Activated T-cell treated with anti-CD3 and anti-CD28 coated beads for 24 hours (primary cell): ENCODE measurements at regions not wholly inside any gene's neighbourhood (a gene's known extent, or its start where the extent isn't known, plus 50 kb on each side); places are given as distances from the start of the nearest gene placed in this dataset.

ENCODE experiments used
- DNase-seq: peaks from one replicate; pipeline ENCODE4 v3.0.0-alpha.2; 2020; ENCODE audit warnings: low read depth

GRCh38 chr5:6868575-6869215 lies 155.5 kb downstream of the TENT4A start:
- no peak for DNase-seq

- DNase-seq = no peak
Observed at GRCh38 chr5:6869677-6870076, 156.4 kb downstream of the TENT4A start.

- no peak for DNase-seq
Observed at GRCh38 chr5:6872441-6873160, 159.4 kb downstream of the TENT4A start.

GRCh38 chr5:6873359-6873758 lies 160.1 kb downstream of the TENT4A start:
- no peak for DNase-seq

GRCh38 chr5:6875376-6875775 lies 162.1 kb downstream of the TENT4A start:
- no peak for DNase-seq

- no peak for DNase-seq
Observed at GRCh38 chr5:6877986-6878828, 165.0 kb downstream of the TENT4A start.

- DNase-seq = no peak
Observed at GRCh38 chr5:6885581-6885980, 172.3 kb downstream of the TENT4A start.

GRCh38 chr5:6886866-6887265 lies 173.6 kb downstream of the TENT4A start:
- no peak for DNase-seq

GRCh38 chr5:6889030-6889429 lies 175.8 kb downstream of the TENT4A start:
- DNase-seq = no peak

GRCh38 chr5:6899221-6899620 lies 186.0 kb downstream of the TENT4A start:
- DNase-seq = no peak

- no peak for DNase-seq
Observed at GRCh38 chr5:6900247-6901227, 187.3 kb downstream of the TENT4A start.

GRCh38 chr5:6902094-6902493 lies 188.9 kb downstream of the TENT4A start:
- DNase-seq = no peak

GRCh38 chr5:6902597-6902996 lies 189.4 kb downstream of the TENT4A start:
- DNase-seq = no peak

- no peak for DNase-seq
Observed at GRCh38 chr5:6903934-6904333, 190.7 kb downstream of the TENT4A start.

- no peak for DNase-seq
Observed at GRCh38 chr5:6904860-6905259, 191.6 kb downstream of the TENT4A start.

- DNase-seq = no peak
Observed at GRCh38 chr5:6905423-6905822, 192.2 kb downstream of the TENT4A start.

- DNase-seq = no peak
Observed at GRCh38 chr5:6905883-6906282, 192.7 kb downstream of the TENT4A start.

GRCh38 chr5:6907320-6907918 lies 194.2 kb downstream of the TENT4A start:
- no peak for DNase-seq

GRCh38 chr5:6909901-6910300 lies 196.7 kb downstream of the TENT4A start:
- DNase-seq = no peak

GRCh38 chr5:6910950-6911349 lies 197.7 kb downstream of the TENT4A start:
- no peak for DNase-seq

GRCh38 chr5:6914347-6914746 lies 201.1 kb downstream of the TENT4A start:
- no peak for DNase-seq
